Endodermal cell (in vitro differentiated cells): ENCODE measurements at regions not wholly inside any gene's neighbourhood (a gene's known extent, or its start where the extent isn't known, plus 50 kb on each side); places are given as distances from the start of the nearest gene placed in this dataset.
A peak's percentile ranks its signal among the peaks of the same experiment; 100 is the strongest.

Experiments used
- DNase-seq: peaks from one replicate; pipeline ENCODE4 v3.0.0-alpha.2; 2017
- H3K27ac ChIP-seq: 2 replicates; pipeline ENCODE4 v1.5.1; 2013; ENCODE audit warnings: mild to moderate bottlenecking, low read depth, low read length, moderate library complexity
- H3K27me3 ChIP-seq: 2 replicates; pipeline ENCODE4 v1.6.1; 2013; ENCODE audit warnings: mild to moderate bottlenecking, low read length, moderate library complexity; ENCODE audit not compliant: insufficient read depth, control insufficient read depth, poor library complexity, severe bottlenecking
- H3K36me3 ChIP-seq: 2 replicates; pipeline ENCODE4 v1.7.0; 2013; ENCODE audit warnings: mild to moderate bottlenecking, low read length, moderate library complexity; ENCODE audit not compliant: control insufficient read depth, insufficient read depth
- H3K4me1 ChIP-seq: one replicate; pipeline ENCODE4 v1.7.0; 2013; ENCODE audit warnings: low read length; ENCODE audit not compliant: control insufficient read depth, insufficient read depth
- H3K4me3 ChIP-seq: 2 replicates; pipeline ENCODE4 v1.5.1; 2013; ENCODE audit warnings: mild to moderate bottlenecking, low read length, moderate library complexity
- H3K9ac ChIP-seq: 2 replicates; pipeline ENCODE4 v1.6.1; 2013; ENCODE audit warnings: mild to moderate bottlenecking, low read length, moderate library complexity; ENCODE audit not compliant: poor library complexity, severe bottlenecking; ENCODE audit errors: extremely low read depth
- H3K9me3 ChIP-seq: 2 replicates; pipeline ENCODE4 v1.6.1; 2013; ENCODE audit warnings: mild to moderate bottlenecking, low read length, moderate library complexity; ENCODE audit not compliant: control insufficient read depth
- H3K27ac Mint-ChIP-seq: 2 replicates; pipeline ENCODE4 v1.8.0; 2020; ENCODE audit warnings: mixed read lengths
- H3K27me3 Mint-ChIP-seq: 2 replicates; pipeline ENCODE4 v1.8.0; 2021; ENCODE audit warnings: mild to moderate bottlenecking, mixed read lengths; ENCODE audit not compliant: insufficient read depth
- H3K36me3 Mint-ChIP-seq: 2 replicates; pipeline ENCODE4 v1.8.0; 2020; ENCODE audit warnings: low read depth, mixed read lengths
- H3K4me1 Mint-ChIP-seq: 2 replicates; pipeline ENCODE4 v1.8.0; 2020; ENCODE audit warnings: mixed read lengths
- H3K4me3 Mint-ChIP-seq: 2 replicates; pipeline ENCODE4 v1.8.0; 2020; ENCODE audit warnings: mild to moderate bottlenecking, moderate library complexity, mixed read lengths
- H3K9me3 Mint-ChIP-seq: 2 replicates; pipeline ENCODE4 v1.8.0; 2020; ENCODE audit warnings: mild to moderate bottlenecking, mixed read lengths
- WGBS, 2 experiments: methylation state at CpG; one replicate each; pipeline versions ENCODE4 v1.1.5 to v1.1.7; 2013; ENCODE audit warnings: missing lambda C conversion rate in 2 of 2, mixed read lengths in 1 of 2; ENCODE audit not compliant: insufficient coverage in 1 of 2, insufficient read length in 1 of 2; 5-methylcytosine and 5-hydroxymethylcytosine counted together
- TF ChIP-seq, protein P1 (sequence below): fragments of 200-600 bp; sonication (generic); conservative IDR thresholded peaks from 2 replicates; pipeline ENCODE4 v1.5.0; 2021; ENCODE audit warnings: antibody characterized with exemption, mild to moderate bottlenecking

DNA sequence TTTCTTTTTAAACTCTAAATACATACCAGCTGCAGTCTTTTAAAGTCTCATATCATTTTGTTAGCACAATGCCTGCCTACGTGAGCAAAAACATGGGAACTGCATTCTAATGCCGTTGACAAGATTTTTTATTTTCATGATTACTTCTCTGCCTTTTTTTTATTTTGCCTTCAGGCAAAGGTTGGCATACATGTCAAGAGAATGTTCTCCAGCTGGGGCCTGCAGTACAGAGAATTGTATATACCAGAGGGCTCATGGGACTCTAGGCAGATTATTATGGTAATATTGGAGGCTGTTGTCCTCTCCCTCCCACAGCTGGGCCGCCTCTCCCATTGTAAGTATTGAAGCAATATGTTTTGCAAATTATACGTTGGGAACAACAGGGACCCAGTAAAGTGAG, 53.9 kb upstream of the OBI1 start:
- no peak overlapping the region for H3K4me3 ChIP-seq
- no peaks in the 10 kb centered on the region for H3K36me3 Mint-ChIP-seq
- H3K9me3 ChIP-seq: no peaks in the 10 kb centered on the region
- no peaks in the 10 kb centered on the region for H3K9me3 Mint-ChIP-seq
- no peaks in the 10 kb centered on the region for H3K36me3 ChIP-seq
- H3K27me3 ChIP-seq: no peaks in the 10 kb centered on the region
- no peaks in the 10 kb centered on the region for H3K4me1 Mint-ChIP-seq
- H3K27ac Mint-ChIP-seq: no peak overlapping the region
- H3K9ac ChIP-seq: no peak overlapping the region
- H3K4me3 Mint-ChIP-seq: no peak overlapping the region
- H3K4me1 ChIP-seq: no peaks in the 10 kb centered on the region
- 85 to 100% methylated on average over 2 of the region's 4 CpGs for WGBS, 2 experiments
- TF ChIP-seq, protein P1, sequence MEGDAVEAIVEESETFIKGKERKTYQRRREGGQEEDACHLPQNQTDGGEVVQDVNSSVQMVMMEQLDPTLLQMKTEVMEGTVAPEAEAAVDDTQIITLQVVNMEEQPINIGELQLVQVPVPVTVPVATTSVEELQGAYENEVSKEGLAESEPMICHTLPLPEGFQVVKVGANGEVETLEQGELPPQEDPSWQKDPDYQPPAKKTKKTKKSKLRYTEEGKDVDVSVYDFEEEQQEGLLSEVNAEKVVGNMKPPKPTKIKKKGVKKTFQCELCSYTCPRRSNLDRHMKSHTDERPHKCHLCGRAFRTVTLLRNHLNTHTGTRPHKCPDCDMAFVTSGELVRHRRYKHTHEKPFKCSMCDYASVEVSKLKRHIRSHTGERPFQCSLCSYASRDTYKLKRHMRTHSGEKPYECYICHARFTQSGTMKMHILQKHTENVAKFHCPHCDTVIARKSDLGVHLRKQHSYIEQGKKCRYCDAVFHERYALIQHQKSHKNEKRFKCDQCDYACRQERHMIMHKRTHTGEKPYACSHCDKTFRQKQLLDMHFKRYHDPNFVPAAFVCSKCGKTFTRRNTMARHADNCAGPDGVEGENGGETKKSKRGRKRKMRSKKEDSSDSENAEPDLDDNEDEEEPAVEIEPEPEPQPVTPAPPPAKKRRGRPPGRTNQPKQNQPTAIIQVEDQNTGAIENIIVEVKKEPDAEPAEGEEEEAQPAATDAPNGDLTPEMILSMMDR: no peak
- H3K27ac ChIP-seq: peak overlapping the region; percentile 69
- H3K27me3 Mint-ChIP-seq: no peaks in the 10 kb centered on the region
- DNase-seq: no peak

DNA sequence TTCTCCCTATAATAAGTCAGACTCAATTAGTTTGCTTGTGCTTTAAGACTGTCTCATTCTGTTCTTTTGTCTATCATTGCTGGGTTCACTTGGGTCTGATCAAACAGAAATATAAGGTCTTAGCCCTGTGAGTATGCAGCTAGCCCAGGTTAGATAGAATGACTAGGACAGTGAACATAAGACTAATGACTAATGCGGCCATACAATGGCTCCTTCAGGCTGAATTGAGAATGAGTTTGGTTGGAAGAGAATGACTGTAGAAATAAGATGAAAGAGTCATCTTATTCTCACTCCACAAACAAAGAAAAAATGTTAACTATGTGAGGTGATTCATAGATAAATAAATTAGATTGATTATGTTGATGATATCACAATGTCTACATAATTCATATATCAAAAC, 50.1 kb upstream of the OBI1 start:
- H3K4me3 Mint-ChIP-seq: no peak overlapping the region
- H3K36me3 Mint-ChIP-seq: no peaks in the 10 kb centered on the region
- WGBS, 2 experiments: 94 to 100% methylated on average over 1 of the region's 1 CpG
- no peaks in the 10 kb centered on the region for H3K27me3 ChIP-seq
- no peaks in the 10 kb centered on the region for H3K27me3 Mint-ChIP-seq
- no peak overlapping the region for H3K4me3 ChIP-seq
- no peak for DNase-seq
- no peaks in the 10 kb centered on the region for H3K9me3 ChIP-seq
- H3K36me3 ChIP-seq: no peaks in the 10 kb centered on the region
- H3K27ac Mint-ChIP-seq: no peak overlapping the region
- no peak overlapping the region for H3K27ac ChIP-seq
- peaks cover 2% of the 10 kb centered on the region for H3K9me3 Mint-ChIP-seq
- peaks cover 9% of the 10 kb centered on the region for H3K4me1 Mint-ChIP-seq
- no peak overlapping the region for H3K9ac ChIP-seq
- TF ChIP-seq, protein P1: no peak
- H3K4me1 ChIP-seq: peaks cover 3% of the 10 kb centered on the region
